ENCODE measurements at regions not wholly inside any gene's neighbourhood (a gene's known extent, or its start where the extent isn't known, plus 50 kb on each side); places are given as distances from the start of the nearest gene placed in this dataset.

DNA sequence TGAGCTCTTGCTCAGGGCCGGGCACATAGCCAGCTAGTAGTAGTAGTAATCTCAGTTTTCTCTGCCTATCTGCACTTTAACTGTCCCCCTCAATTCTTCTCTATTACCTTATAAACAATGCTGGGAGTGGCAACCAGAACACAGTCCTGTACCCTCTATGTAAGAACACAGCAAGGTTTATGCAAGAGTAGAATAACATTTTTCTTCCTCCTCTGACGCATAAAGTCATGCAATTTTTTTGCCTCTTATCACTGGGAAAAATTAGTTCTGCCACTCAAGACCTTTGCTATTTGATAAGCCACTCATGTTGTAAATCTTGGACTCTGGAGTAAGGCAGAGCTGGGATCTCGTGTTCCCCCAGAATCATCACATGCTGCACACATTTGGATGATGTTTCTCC lies 200.7 kb upstream of the SOX11 start:
- DNase-seq (ENCODE audit: low read depth), result no peak
- TF ChIP-seq, protein P1, sequence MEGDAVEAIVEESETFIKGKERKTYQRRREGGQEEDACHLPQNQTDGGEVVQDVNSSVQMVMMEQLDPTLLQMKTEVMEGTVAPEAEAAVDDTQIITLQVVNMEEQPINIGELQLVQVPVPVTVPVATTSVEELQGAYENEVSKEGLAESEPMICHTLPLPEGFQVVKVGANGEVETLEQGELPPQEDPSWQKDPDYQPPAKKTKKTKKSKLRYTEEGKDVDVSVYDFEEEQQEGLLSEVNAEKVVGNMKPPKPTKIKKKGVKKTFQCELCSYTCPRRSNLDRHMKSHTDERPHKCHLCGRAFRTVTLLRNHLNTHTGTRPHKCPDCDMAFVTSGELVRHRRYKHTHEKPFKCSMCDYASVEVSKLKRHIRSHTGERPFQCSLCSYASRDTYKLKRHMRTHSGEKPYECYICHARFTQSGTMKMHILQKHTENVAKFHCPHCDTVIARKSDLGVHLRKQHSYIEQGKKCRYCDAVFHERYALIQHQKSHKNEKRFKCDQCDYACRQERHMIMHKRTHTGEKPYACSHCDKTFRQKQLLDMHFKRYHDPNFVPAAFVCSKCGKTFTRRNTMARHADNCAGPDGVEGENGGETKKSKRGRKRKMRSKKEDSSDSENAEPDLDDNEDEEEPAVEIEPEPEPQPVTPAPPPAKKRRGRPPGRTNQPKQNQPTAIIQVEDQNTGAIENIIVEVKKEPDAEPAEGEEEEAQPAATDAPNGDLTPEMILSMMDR (conservative IDR thresholded peaks at IDR 0.05; ENCODE audit: low read depth, low read length), result no peak
- no peak overlapping the region for H3K4me3 ChIP-seq (ENCODE audit: low read depth, low read length)

DNA sequence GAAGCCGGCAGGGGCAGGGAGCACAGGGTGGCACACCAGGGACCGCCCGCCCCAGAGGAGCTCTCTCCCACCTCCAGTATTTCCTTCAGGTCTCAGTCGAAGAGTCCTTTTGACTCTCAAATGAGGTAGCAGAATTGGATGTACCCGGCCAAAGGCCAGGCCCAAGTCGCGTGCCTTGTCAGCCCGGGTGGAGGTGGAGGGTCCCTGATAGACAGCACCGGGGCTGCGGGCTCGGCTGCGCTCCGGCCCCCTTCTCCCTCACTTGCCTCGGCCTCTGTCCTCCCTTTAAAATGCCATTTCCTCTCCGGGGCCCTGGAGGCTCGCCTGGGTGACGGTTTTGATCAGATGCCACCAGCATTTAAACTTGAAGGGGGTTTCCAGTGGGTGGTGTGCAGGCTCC lies 198.9 kb upstream of the SOX11 start:
- DNase-seq (ENCODE audit: low read depth), result no peak
- TF ChIP-seq, protein P1 (conservative IDR thresholded peaks at IDR 0.05; ENCODE audit: low read depth, low read length), result no peak
- no peak overlapping the region for H3K4me3 ChIP-seq (ENCODE audit: low read depth, low read length)

DNA sequence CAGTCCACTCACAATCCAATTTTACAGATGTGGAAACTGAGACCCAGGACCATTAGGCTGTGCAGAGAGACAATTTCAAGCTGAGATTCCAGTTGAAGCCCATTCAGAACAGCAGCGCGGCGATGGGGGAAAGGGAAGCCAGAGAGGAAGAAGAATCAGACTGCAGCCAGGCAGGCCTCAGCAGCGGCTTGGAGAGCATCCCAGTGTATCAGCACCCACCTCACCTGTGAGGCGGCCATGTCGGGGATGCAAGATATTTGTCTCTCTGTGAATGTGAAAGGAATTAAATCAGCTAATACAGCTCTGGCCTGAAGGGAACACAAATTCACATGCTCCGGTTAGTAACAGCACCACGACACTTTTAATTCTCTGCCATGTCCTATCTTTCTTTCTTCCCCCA lies 198.0 kb upstream of the SOX11 start:
- H3K4me3 ChIP-seq (ENCODE audit: low read depth, low read length), result no peak overlapping the region
- TF ChIP-seq, protein P1 (conservative IDR thresholded peaks at IDR 0.05; ENCODE audit: low read depth, low read length), result no peak
- DNase-seq (ENCODE audit: low read depth), result no peak

DNA sequence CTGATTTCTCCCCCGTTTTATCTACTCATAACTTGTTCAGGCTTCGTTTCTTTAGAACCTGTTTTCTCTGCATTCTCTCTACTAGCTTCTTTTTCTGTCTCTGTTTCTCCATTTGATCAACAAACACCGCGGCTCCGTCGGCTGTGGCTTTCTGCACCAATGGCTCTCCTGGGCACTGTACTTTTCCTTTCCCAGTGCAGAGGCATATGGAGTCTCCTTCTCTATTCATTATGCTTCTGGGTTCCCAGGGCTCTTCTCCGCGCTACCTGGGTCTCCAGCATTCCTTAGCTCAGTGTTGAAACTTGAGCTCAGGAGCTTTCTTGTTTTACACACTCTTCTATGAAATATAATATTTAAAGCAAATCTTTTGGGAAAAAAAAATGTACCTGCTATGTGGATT lies 196.6 kb upstream of the SOX11 start:
- H3K4me3 ChIP-seq (ENCODE audit: low read depth, low read length), result no peak overlapping the region
- no peak for DNase-seq (ENCODE audit: low read depth)
- TF ChIP-seq, protein P1 (conservative IDR thresholded peaks at IDR 0.05; ENCODE audit: low read depth, low read length), result no peak

DNA sequence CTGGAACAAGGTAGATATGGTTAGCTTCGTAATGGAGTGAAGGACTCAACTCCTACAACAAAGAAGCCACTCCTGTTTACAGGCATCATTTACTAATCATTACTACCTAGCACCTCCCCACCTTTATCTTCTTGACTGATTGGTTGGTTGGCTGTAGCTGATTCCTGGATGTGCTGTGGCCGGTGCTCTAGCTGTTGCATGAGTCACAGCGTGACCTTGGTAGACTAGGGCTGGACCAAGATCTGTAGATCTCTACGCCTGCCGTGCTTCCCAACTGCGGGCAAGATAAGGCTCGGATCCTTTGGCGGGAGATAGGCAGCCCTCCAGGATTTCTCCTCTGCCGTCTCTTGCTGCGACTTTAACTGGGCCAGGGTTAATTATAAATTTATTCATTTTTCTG lies 194.3 kb upstream of the SOX11 start:
- no peak overlapping the region for H3K4me3 ChIP-seq (ENCODE audit: low read depth, low read length)
- TF ChIP-seq, protein P1 (conservative IDR thresholded peaks at IDR 0.05; ENCODE audit: low read depth, low read length), result no peak
- DNase-seq (ENCODE audit: low read depth), result no peak

DNA sequence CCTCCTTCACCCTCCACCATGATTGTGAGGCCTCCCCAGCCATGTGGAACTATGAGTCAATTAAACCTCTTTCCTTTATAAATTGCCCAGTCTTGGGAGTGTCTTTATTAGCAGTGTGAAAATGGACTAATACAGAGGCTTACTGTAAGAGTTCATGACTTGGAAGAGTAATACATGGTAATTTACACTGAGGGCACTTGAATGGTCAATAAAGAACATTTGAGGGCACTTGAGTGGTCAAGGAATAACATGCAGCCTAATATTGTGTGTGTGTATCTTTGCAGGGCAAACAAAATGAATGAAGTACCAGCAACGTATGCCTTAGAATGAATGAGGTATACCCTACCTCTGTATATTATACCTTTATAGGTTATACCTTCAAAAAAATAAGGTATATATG lies 190.4 kb upstream of the SOX11 start:
- TF ChIP-seq, protein P1 (conservative IDR thresholded peaks at IDR 0.05; ENCODE audit: low read depth, low read length), result no peak
- no peak overlapping the region for H3K4me3 ChIP-seq (ENCODE audit: low read depth, low read length)
- no peak for DNase-seq (ENCODE audit: low read depth)

DNA sequence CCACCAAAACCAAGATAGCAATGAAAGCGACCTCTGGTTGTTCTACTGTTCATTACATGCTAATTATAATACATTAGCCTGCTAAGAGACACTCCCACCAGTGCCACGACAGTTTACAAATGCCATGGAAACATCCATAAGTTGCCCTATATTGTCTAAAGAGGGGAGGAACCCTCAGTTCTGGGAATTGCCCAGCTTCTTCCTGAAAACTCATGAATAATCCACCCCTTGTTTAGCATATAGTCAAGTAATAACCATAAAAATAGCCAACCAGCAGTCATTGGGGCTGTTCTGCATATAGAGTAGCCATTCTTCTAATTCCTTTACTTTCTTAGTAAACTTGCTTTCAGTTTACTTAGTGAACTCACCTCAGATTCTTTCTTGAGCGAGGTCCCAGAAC lies 189.8 kb upstream of the SOX11 start:
- DNase-seq (ENCODE audit: low read depth), result no peak
- TF ChIP-seq, protein P1 (conservative IDR thresholded peaks at IDR 0.05; ENCODE audit: low read depth, low read length), result no peak
- no peak overlapping the region for H3K4me3 ChIP-seq (ENCODE audit: low read depth, low read length)
